Lower leg skin (tissue), 4 donors: ENCODE measurements at regions not wholly inside any gene's neighbourhood (a gene's known extent, or its start where the extent isn't known, plus 50 kb on each side); places are given as distances from the start of the nearest gene placed in this dataset.

Source experiments
- DNase-seq, 2 donors: peaks; one replicate each; pipeline ENCODE4 v3.0.0-alpha.2; 2019; ENCODE audit warnings: low spot score in 2 of 2
- H3K4me3 ChIP-seq: fragments of 200-600 bp; sonication (generic); 2 replicates; pipeline ENCODE4 v1.5.1; 2017; ENCODE audit warnings: mild to moderate bottlenecking, low read depth; ENCODE audit not compliant: poor library complexity, severe bottlenecking
- POLR2A ChIP-seq, 2 donors: fragments of 450-650 bp; IDR thresholded peaks; one replicate each; pipeline ENCODE4 v1.6.1; 2016 to 2017; ENCODE audit warnings: antibody characterized with exemption in 2 of 2, mild to moderate bottlenecking in 1 of 2, moderate library complexity in 1 of 2
- WGBS, 2 donors: methylation state at CpG; one replicate each; pipeline ENCODE4 v1.1.5; 2018; 5-methylcytosine and 5-hydroxymethylcytosine counted together
- intact Hi-C: fragments of 100-400 bp; cut with DNase I; formaldehyde crosslinking; loops from one replicate; pipeline ENCODE4 v1.15.0; 2023; ENCODE audit warnings: low total_unique reads
- TF ChIP-seq, protein P1 (sequence below), 3 donors: fragments of 450-650 bp; IDR thresholded peaks; one replicate each; pipeline ENCODE4 v1.5.1; 2016; ENCODE audit warnings: antibody characterized with exemption in 3 of 3, mild to moderate bottlenecking in 3 of 3, moderate library complexity in 2 of 3

GRCh38 chr6:114577109-114577508, 234.3 kb upstream of the HS3ST5 start:
- intact Hi-C loops: no loop called here
- WGBS, 2 donors: 12 to 38% methylated on average over 1 of the region's 1 CpG

GRCh38 chr6:114576330-114576729, 233.5 kb upstream of the HS3ST5 start:
- WGBS, 2 donors: 54 to 58% methylated on average over 4 of the region's 4 CpGs

More at GRCh38 chr6:114577109-114577508, 234.3 kb upstream of the HS3ST5 start:
- TF ChIP-seq POLR2A (IDR thresholded peaks at IDR 0.05): no peak
- TF ChIP-seq, protein P1, sequence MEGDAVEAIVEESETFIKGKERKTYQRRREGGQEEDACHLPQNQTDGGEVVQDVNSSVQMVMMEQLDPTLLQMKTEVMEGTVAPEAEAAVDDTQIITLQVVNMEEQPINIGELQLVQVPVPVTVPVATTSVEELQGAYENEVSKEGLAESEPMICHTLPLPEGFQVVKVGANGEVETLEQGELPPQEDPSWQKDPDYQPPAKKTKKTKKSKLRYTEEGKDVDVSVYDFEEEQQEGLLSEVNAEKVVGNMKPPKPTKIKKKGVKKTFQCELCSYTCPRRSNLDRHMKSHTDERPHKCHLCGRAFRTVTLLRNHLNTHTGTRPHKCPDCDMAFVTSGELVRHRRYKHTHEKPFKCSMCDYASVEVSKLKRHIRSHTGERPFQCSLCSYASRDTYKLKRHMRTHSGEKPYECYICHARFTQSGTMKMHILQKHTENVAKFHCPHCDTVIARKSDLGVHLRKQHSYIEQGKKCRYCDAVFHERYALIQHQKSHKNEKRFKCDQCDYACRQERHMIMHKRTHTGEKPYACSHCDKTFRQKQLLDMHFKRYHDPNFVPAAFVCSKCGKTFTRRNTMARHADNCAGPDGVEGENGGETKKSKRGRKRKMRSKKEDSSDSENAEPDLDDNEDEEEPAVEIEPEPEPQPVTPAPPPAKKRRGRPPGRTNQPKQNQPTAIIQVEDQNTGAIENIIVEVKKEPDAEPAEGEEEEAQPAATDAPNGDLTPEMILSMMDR (IDR thresholded peaks at IDR 0.05): no peak
- DNase-seq: no peak
- no peak overlapping the region for H3K4me3 ChIP-seq

GRCh38 chr6:114569669-114570068, 226.8 kb upstream of the HS3ST5 start:
- intact Hi-C loops: no loop called here
- no peak for TF ChIP-seq POLR2A (IDR thresholded peaks at IDR 0.05)
- TF ChIP-seq, protein P1 (IDR thresholded peaks at IDR 0.05): no peak
- DNase-seq: no peak
- no peak overlapping the region for H3K4me3 ChIP-seq
- WGBS, 2 donors: 51 to 70% methylated on average over 3 of the region's 3 CpGs

More at GRCh38 chr6:114576330-114576729, 233.5 kb upstream of the HS3ST5 start:
- H3K4me3 ChIP-seq: no peak overlapping the region
- intact Hi-C loops: no loop called here
- TF ChIP-seq POLR2A (IDR thresholded peaks at IDR 0.05): no peak
- TF ChIP-seq, protein P1 (IDR thresholded peaks at IDR 0.05): no peak
- no peak for DNase-seq

DNA sequence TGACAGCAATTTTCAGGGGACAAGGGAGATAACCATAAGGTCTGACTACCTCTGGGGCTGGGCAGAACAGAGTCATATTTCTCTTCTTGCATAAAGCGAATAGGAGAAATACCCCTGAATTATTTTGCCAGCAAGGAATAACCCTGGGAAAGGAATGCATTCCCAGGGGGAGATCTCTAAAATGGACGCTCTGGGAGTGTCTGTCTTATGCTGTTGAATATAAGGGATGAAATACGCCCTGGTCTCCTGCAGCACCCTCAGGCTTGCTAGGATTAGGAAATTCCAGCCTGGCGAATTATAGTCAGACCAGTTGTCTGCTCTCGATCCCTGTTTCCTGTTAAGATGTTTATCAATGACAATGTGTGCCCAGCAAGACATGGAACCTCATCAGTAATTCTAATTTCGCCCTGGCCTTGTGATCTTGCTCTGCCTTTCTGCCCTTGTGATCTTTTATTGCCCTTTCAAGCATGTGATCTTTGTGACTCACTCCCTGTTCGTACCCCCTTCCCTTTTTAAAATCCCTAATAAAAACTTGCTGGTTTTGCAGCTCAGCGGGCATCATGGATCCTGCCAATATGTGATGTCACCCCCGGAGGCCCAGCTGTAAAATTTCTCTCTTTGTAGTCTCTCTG, 221.6 kb upstream of the HS3ST5 start:
- intact Hi-C loops: no loop called here
- TF ChIP-seq POLR2A (IDR thresholded peaks at IDR 0.05): no peak
- TF ChIP-seq, protein P1 (IDR thresholded peaks at IDR 0.05): no peak
- no peak for DNase-seq
- no peak overlapping the region for H3K4me3 ChIP-seq
- 78 to 79% methylated on average over 9 of the region's 9 CpGs for WGBS, 2 donors

- WGBS, 2 donors: 23 to 29% methylated on average over 1 of the region's 1 CpG
- TF ChIP-seq, protein P1 (IDR thresholded peaks at IDR 0.05): no peak
- no peak for TF ChIP-seq POLR2A (IDR thresholded peaks at IDR 0.05)
- intact Hi-C loops: no loop called here
- DNase-seq: no peak
- no peak overlapping the region for H3K4me3 ChIP-seq
These were observed 216.6 kb upstream of the HS3ST5 start for GRCh38 chr6:114559419-114559818.

GRCh38 chr6:114558153-114558552, 215.3 kb upstream of the HS3ST5 start:
- TF ChIP-seq, protein P1 (IDR thresholded peaks at IDR 0.05): no peak
- TF ChIP-seq POLR2A (IDR thresholded peaks at IDR 0.05): no peak
- intact Hi-C loops: no loop called here
- no peak for DNase-seq
- H3K4me3 ChIP-seq: no peak overlapping the region
